ENCODE measurements at regions not wholly inside any gene's neighbourhood (a gene's known extent, or its start where the extent isn't known, plus 50 kb on each side); places are given as distances from the start of the nearest gene placed in this dataset.
"Not testable (repeated sequence)": the region's sequence is repeated elsewhere in the genome, so short reads cannot be mapped to it uniquely, and the experiment has no call there.

GRCh38 chr9:7636838-7637467 is 162.6 kb downstream of the DMAC1 start:
- DNase-seq (ENCODE audit: extremely low read depth in 1 of 11, low read depth in 9 of 11, low spot score in 4 of 11): no peak

- DNase-seq (ENCODE audit: extremely low read depth in 1 of 11, low read depth in 9 of 11, low spot score in 4 of 11): no peak
Observed at GRCh38 chr9:7636309-7636708, 163.3 kb downstream of the DMAC1 start.

- DNase-seq (ENCODE audit: extremely low read depth in 1 of 11, low read depth in 9 of 11, low spot score in 4 of 11): not testable (repeated sequence)
Observed at GRCh38 chr9:7626571-7627029, 173.0 kb downstream of the DMAC1 start.

DNA sequence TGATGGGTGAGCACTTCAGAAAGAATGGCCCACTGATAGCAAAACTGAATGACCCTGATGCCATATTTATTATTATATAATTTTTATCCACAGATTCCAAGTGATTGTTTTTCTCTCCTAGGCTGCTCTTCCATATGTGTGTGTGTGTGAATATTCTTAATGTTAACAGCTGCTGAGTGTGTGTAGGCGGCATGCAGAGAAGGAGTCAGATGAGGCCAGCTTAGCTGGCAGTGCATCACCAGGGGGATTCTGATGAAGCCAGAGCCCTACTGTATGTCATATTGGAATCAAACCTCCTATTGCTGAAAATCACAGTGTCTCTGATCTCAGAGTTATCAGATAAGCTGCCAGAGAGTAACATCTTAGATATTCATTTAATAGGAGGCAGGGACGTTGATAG is 177.1 kb downstream of the DMAC1 start:
- no peak for DNase-seq (ENCODE audit: extremely low read depth in 1 of 11, low read depth in 9 of 11, low spot score in 4 of 11)

DNA sequence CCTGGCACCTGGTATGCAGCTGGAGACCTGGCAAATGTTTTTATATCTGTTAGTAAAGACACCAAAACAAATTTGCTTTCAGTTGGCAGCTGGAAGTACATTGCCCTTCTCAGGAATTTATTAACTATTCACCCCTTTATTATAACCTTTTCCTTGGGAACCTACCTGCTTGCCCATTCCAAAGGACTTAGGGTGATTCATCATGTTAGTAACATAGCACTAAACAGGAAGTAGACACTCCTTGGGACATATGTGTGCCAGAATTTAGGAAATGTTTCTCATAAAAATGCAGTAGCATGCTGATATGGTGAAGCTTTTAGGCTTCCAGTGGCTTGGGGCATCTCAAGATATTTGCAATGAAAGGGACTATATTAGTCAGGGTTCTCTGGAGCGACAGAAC is 184.2 kb downstream of the DMAC1 start:
- no peak for DNase-seq (ENCODE audit: extremely low read depth in 1 of 11, low read depth in 9 of 11, low spot score in 4 of 11)

DNA sequence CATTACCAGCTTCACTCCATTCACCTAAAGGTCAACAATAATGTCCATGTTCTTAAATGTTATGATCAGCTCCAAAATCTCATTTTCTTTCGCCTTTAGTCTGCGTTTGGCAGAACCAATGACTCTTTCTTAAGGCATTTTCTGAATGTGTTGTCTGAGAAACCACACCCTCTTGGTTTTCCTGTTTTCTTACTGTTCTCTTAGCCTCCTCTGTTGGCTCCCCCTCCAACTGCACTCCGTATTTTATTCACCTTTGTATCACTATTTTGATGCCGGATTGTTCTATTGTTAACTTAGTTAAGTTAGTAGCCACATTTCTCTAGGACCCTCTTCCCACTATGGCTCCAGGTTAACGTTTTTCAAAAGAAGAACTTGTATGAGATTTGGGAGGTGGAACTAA is 185.6 kb downstream of the DMAC1 start:
- DNase-seq (ENCODE audit: extremely low read depth in 1 of 11, low read depth in 9 of 11, low spot score in 4 of 11): no peak

GRCh38 chr9:7608261-7608660 is 191.3 kb downstream of the DMAC1 start:
- no peak for DNase-seq (ENCODE audit: extremely low read depth in 1 of 11, low read depth in 9 of 11, low spot score in 4 of 11)

- no peak for DNase-seq (ENCODE audit: extremely low read depth in 1 of 11, low read depth in 9 of 11, low spot score in 4 of 11)
Observed at GRCh38 chr9:7607421-7607820, 192.2 kb downstream of the DMAC1 start.

GRCh38 chr9:7606591-7606990 is 193.0 kb downstream of the DMAC1 start:
- DNase-seq (ENCODE audit: extremely low read depth in 1 of 11, low read depth in 9 of 11, low spot score in 4 of 11): no peak

GRCh38 chr9:7601739-7602138 is 197.8 kb downstream of the DMAC1 start:
- no peak for DNase-seq (ENCODE audit: extremely low read depth in 1 of 11, low read depth in 9 of 11, low spot score in 4 of 11)

- no peak for DNase-seq (ENCODE audit: extremely low read depth in 1 of 11, low read depth in 9 of 11, low spot score in 4 of 11)
Observed at GRCh38 chr9:7597716-7598115, 201.9 kb downstream of the DMAC1 start.

GRCh38 chr9:7592321-7593316 is 207.0 kb downstream of the DMAC1 start:
- DNase-seq (ENCODE audit: extremely low read depth in 1 of 11, low read depth in 9 of 11, low spot score in 4 of 11): peak in 3 of 11 donors; percentile 5 to 20 (median 11)

GRCh38 chr9:7591501-7591900 is 208.1 kb downstream of the DMAC1 start:
- DNase-seq (ENCODE audit: extremely low read depth in 1 of 11, low read depth in 9 of 11, low spot score in 4 of 11): no peak

- no peak for DNase-seq (ENCODE audit: extremely low read depth in 1 of 11, low read depth in 9 of 11, low spot score in 4 of 11)
Observed at GRCh38 chr9:7580568-7580967, 219.0 kb downstream of the DMAC1 start.

- no peak for DNase-seq (ENCODE audit: extremely low read depth in 1 of 11, low read depth in 9 of 11, low spot score in 4 of 11)
Observed at GRCh38 chr9:7579351-7579750, 220.2 kb downstream of the DMAC1 start.

- DNase-seq (ENCODE audit: extremely low read depth in 1 of 11, low read depth in 9 of 11, low spot score in 4 of 11): no peak
Observed at GRCh38 chr9:7578951-7579350, 220.6 kb downstream of the DMAC1 start.

DNA sequence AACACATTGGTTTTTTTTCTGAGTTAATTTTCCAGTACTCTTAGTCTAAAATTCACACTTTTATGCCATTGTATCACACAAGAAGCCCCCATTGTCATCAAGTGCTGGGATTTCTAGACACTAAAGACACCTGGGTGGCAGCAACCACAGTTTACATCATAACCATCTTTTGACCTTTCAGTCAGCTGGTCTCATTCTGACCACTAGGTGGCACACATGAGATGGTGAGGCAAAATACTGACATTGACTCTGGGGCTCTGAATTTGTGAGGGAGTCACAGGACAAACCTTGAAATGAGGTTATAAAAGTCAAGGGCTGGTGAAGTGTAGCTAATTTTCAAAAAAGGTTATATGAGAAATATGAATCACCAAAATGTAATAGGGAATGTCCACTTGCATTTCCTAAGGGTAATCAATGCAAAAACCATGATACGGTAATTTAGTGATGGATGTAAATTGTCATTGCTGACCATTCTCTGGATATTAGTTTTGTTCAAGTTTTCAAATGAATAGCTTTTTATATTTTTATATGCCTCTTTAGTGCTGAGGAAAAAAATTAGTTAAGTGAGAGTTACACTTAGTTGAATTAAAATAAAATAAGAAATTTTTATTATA is 229.4 kb downstream of the DMAC1 start:
- DNase-seq (ENCODE audit: extremely low read depth in 1 of 11, low read depth in 9 of 11, low spot score in 4 of 11): peak in 4 of 11 donors; percentile 20 to 35 (median 24)

DNA sequence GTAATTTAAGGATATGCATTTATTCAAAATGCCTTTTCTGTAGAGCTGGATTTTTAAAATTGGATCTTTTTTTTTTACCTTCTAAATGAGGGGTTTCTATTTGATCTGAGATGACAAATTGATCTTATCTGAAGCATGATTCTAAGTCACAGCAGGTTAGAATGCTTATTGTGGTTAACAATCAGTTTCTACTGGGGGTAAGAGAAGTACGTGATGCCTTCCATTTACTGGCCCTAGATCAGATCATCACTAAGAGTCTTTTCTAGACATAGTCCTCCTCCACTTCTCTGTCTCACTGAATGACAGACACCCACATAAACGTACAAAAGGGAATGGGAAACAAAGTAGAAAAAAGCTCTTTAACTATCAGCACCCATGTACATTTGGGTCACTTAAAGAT is 231.9 kb downstream of the DMAC1 start:
- DNase-seq (ENCODE audit: extremely low read depth in 1 of 11, low read depth in 9 of 11, low spot score in 4 of 11): no peak

DNA sequence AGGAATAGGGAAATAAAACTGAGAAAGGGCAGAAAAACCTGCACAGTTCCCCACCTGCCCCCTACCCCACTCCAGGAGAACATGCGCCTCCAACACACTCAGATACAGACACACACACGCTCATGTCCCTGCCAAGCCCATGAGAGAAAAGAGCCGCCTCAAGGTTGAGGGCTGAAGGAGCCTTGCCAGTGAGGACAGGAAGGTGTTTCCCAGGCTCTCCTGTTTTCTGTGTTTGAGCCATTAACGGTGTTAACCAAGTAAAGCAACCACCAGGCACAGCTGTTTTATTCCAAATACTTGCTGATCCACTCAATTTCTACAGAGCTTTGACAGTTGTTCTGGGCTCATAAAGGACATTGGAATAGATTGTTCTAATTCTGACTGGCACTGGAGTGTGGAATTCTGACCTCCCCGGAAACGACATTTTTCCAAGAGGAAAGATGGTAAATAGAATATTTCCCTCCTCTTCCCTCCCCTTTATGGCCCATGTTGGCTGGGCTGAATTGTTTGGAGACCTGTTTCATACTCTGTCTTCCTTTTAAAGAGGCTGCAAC is 238.0 kb downstream of the DMAC1 start:
- no peak for DNase-seq (ENCODE audit: extremely low read depth in 1 of 11, low read depth in 9 of 11, low spot score in 4 of 11)

All from renal cortex interstitium (tissue), 11 donors.